Stomach (tissue), 4 donors: ENCODE measurements at regions not wholly inside any gene's neighbourhood (a gene's known extent, or its start where the extent isn't known, plus 50 kb on each side); places are given as distances from the start of the nearest gene placed in this dataset.

Experiments
- EP300 ChIP-seq: sonication (generic); formaldehyde crosslinking; IDR thresholded peaks from one replicate; pipeline ENCODE4 v1.6.1; 2017; ENCODE audit warnings: antibody characterized with exemption
- POLR2A ChIP-seq, 4 donors: fragments of 450-650 bp; IDR thresholded peaks; one replicate each; pipeline ENCODE4 v1.6.1; 2016; ENCODE audit warnings: antibody characterized with exemption in 4 of 4, control low read depth in 2 of 4, mild to moderate bottlenecking in 1 of 4, moderate library complexity in 1 of 4
- POLR2AphosphoS5 ChIP-seq, 3 donors: sonication (generic); formaldehyde crosslinking; IDR thresholded peaks; one replicate each; pipeline ENCODE4 v1.6.1; 2016; ENCODE audit warnings: antibody characterized with exemption in 3 of 3
- TF ChIP-seq, protein P1 (sequence below), 7 experiments: fragments of 450-650 bp in 4 of 7; fragments of 200-600 bp in 3 of 7; sonication (generic) in 3 of 7; IDR thresholded peaks; one replicate each; pipeline ENCODE4 v1.5.1; 2016 to 2019; ENCODE audit warnings: antibody characterized with exemption in 7 of 7, control low read depth in 2 of 7, mild to moderate bottlenecking in 1 of 7

DNA sequence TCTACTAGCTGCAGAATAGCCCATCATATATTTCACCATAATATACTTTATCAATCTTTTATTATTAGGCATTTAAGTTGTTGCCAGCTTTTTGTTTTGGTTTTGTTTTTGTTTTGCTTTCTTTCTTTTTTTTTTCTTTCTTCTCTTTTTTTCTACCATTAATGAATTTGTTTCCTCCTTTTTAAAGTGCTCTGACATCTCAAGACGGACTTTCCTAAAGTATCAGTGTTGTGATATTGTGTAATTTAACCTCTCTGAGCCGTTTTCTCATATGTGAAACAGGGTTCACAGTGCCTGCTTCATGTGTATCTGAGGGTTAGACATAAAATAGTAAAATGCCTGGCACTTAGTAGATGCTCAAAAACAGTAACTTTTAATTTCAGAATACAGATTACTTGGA, 109.5 kb upstream of the IL12A start:
- TF ChIP-seq, protein P1, sequence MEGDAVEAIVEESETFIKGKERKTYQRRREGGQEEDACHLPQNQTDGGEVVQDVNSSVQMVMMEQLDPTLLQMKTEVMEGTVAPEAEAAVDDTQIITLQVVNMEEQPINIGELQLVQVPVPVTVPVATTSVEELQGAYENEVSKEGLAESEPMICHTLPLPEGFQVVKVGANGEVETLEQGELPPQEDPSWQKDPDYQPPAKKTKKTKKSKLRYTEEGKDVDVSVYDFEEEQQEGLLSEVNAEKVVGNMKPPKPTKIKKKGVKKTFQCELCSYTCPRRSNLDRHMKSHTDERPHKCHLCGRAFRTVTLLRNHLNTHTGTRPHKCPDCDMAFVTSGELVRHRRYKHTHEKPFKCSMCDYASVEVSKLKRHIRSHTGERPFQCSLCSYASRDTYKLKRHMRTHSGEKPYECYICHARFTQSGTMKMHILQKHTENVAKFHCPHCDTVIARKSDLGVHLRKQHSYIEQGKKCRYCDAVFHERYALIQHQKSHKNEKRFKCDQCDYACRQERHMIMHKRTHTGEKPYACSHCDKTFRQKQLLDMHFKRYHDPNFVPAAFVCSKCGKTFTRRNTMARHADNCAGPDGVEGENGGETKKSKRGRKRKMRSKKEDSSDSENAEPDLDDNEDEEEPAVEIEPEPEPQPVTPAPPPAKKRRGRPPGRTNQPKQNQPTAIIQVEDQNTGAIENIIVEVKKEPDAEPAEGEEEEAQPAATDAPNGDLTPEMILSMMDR (IDR thresholded peaks at IDR 0.05): no peak
- no peak for TF ChIP-seq EP300
- TF ChIP-seq POLR2A (IDR thresholded peaks at IDR 0.05): no peak
- TF ChIP-seq POLR2AphosphoS5 (IDR thresholded peaks at IDR 0.05): no peak
